GM12878 (cell line): ENCODE measurements at regions not wholly inside any gene's neighbourhood (a gene's known extent, or its start where the extent isn't known, plus 50 kb on each side); places are given as distances from the start of the nearest gene placed in this dataset.

Source experiments
- ATAC-seq: fragments of 200-7000 bp; cut with Tn5 transposase; 3 replicates; pipeline ENCODE4 v1.9.1; 2020; ENCODE audit warnings: mild to moderate bottlenecking, moderate library complexity
- BruUV-seq: library from RNA; stranded (reverse); fragments of 400-500 nt; replicated peaks from 2 replicates; lab custom pipeline; 2021; lab: Mats Ljungman, UMichigan
- CTCF ChIA-PET: fragments of 300-600 bp; sonication (Branson Sonifier 250); formaldehyde crosslinking; extraction: SDS; loops from one replicate; lab custom pipeline; 2021; ENCODE audit warnings: inconsistent platforms; lab: Yijun Ruan, JAX
- POLR2A ChIA-PET: fragments of 350-600 bp; formaldehyde crosslinking; extraction: SDS; loops from one replicate; lab custom pipeline; 2021; ENCODE audit warnings: inconsistent platforms; lab: Charles Lee
- RAD21 ChIA-PET: fragments of 300-600 bp; sonication (Branson Sonifier 250); formaldehyde crosslinking; loops from one replicate; lab custom pipeline; 2023; ENCODE audit warnings: antibody characterized with exemption; ENCODE audit not compliant: unreplicated experiment; lab: Charles Lee
- SMC1A ChIA-PET: fragments of 300-600 bp; sonication (Branson Sonifier 250); formaldehyde crosslinking; loops from one replicate; lab custom pipeline; 2023; ENCODE audit not compliant: unreplicated experiment, uncharacterized antibody; lab: Charles Lee
- DNase-seq: peaks from one replicate; pipeline ENCODE4 v3.0.0-alpha.2; 2011; ENCODE audit warnings: low read depth, low spot score
- FAIRE-seq: peaks from 3 replicates; lab custom pipeline; 2011; peaks lifted over from hg19 to GRCh38; lab: Jason Lieb, UNC
- H2AFZ ChIP-seq: 2 replicates; pipeline ENCODE4 v1.6.0; 2011; ENCODE audit warnings: low read depth, low read length, control low read depth; ENCODE audit not compliant: control insufficient read depth
- H3K27ac ChIP-seq: 2 replicates; pipeline ENCODE4 v1.5.1; 2011; ENCODE audit warnings: control low read depth; ENCODE audit not compliant: control insufficient read depth, insufficient read depth
- H3K27me3 ChIP-seq, 2 experiments: replicated peaks in 1 of 2; 2 replicates each; pipeline versions ENCODE4 v1.6.0 to v1.6.1; 2011; ENCODE audit warnings: low read length in 1 of 2; ENCODE audit not compliant: control insufficient read depth in 2 of 2, insufficient read depth in 2 of 2
- H3K36me3 ChIP-seq, 2 experiments: 2 replicates each; pipeline ENCODE4 v1.5.1; 2011; ENCODE audit warnings: low read length in 1 of 2; ENCODE audit not compliant: control insufficient read depth in 2 of 2, insufficient read depth in 2 of 2
- H3K4me1 ChIP-seq: 2 replicates; pipeline ENCODE4 v1.6.1; 2011; ENCODE audit warnings: mild to moderate bottlenecking, low read length, moderate library complexity, mixed read lengths; ENCODE audit not compliant: control insufficient read depth, insufficient read depth
- H3K4me2 ChIP-seq: 2 replicates; pipeline ENCODE4 v1.6.0; 2011; ENCODE audit warnings: control low read depth; ENCODE audit not compliant: control insufficient read depth, insufficient read depth
- H3K4me3 ChIP-seq: fragments of 200-600 bp; sonication (generic); 2 replicates; pipeline ENCODE4 v1.5.1; 2016
- H3K79me2 ChIP-seq: 2 replicates; pipeline ENCODE4 v1.6.0; 2011; ENCODE audit warnings: low read length; ENCODE audit not compliant: control insufficient read depth, insufficient read depth
- H3K9ac ChIP-seq: 2 replicates; pipeline ENCODE4 v1.8.0; 2011; ENCODE audit warnings: low read length, control low read depth, mixed read lengths; ENCODE audit not compliant: control insufficient read depth, insufficient read depth
- H3K9me3 ChIP-seq: replicated peaks from 3 replicates; pipeline ENCODE4 v1.5.1; 2011; ENCODE audit warnings: mild to moderate bottlenecking, low read length; ENCODE audit not compliant: control insufficient read depth, insufficient read depth
- H4K20me1 ChIP-seq: 2 replicates; pipeline ENCODE4 v1.6.0; 2011; ENCODE audit not compliant: control insufficient read depth, insufficient read depth
- ATF3 ChIP-seq: IDR thresholded peaks from 2 replicates; pipeline ENCODE4 v1.6.1; 2011; ENCODE audit warnings: low read depth, mild to moderate bottlenecking, low read length, moderate library complexity, borderline replicate concordance; ENCODE audit errors: extremely low read depth
- CHD2 ChIP-seq: IDR thresholded peaks from 2 replicates; pipeline ENCODE4 v1.6.1; 2011; ENCODE audit warnings: low read depth, low read length, improper control_type of control experiment, borderline replicate concordance
- E2F4 ChIP-seq: IDR thresholded peaks from 2 replicates; pipeline ENCODE4 v1.6.1; 2012; ENCODE audit warnings: low read depth, low read length, improper control_type of control experiment
- EGR1 ChIP-seq, 2 experiments: IDR thresholded peaks; 1 replicate in 1 of 2; 2 replicates in 1 of 2; pipeline ENCODE4 v1.6.1; 2011 to 2012; ENCODE audit warnings: low read depth in 2 of 2, low read length in 2 of 2, borderline replicate concordance in 1 of 2, mild to moderate bottlenecking in 1 of 2, moderate library complexity in 1 of 2
- JUND ChIP-seq: IDR thresholded peaks from 2 replicates; pipeline ENCODE4 v1.6.1; 2012; ENCODE audit warnings: low read depth, mild to moderate bottlenecking, low read length, improper control_type of control experiment, moderate library complexity
- NFIC ChIP-seq: IDR thresholded peaks from 2 replicates; pipeline ENCODE4 v1.6.1; 2012; ENCODE audit warnings: low read depth, mild to moderate bottlenecking, inconsistent platforms, low read length, moderate library complexity
- RAD51 ChIP-seq: fragments of 450-650 bp; IDR thresholded peaks from 2 replicates; pipeline ENCODE4 v1.6.1; 2016; ENCODE audit warnings: moderate library complexity, mild to moderate bottlenecking, inconsistent platforms
- SMARCA5 ChIP-seq: fragments of 450-650 bp; IDR thresholded peaks from 2 replicates; pipeline ENCODE4 v1.6.1; 2017; ENCODE audit warnings: mild to moderate bottlenecking
- SRF ChIP-seq, 2 experiments: IDR thresholded peaks; 2 replicates each; pipeline ENCODE4 v1.6.1; 2011; ENCODE audit warnings: low read depth in 2 of 2, low read length in 2 of 2, mild to moderate bottlenecking in 1 of 2, moderate library complexity in 1 of 2
- YBX1 ChIP-seq: fragments of 450-650 bp; IDR thresholded peaks from 2 replicates; pipeline ENCODE4 v1.6.1; 2016; ENCODE audit warnings: antibody characterized with exemption
- ZNF687 ChIP-seq: fragments of 450-650 bp; IDR thresholded peaks from 2 replicates; pipeline ENCODE4 v1.6.1; 2017; ENCODE audit warnings: mild to moderate bottlenecking, moderate library complexity
- WGBS: methylation state at CpG from one replicate; pipeline ENCODE4 v1.1.6; 2016; ENCODE audit warnings: low lambda C conversion rate; ENCODE audit not compliant: insufficient replicate concordance, insufficient coverage; ENCODE audit errors: missing lambda C conversion rate; 5-methylcytosine and 5-hydroxymethylcytosine counted together
- in situ Hi-C: fragments of 300-500 bp; cut with MboI; formaldehyde crosslinking; loops from 9 replicates; pipeline ENCODE4 v1.14.3; 2018; ENCODE audit warnings: mixed read lengths
- intact Hi-C: fragments of 100-400 bp; cut with micrococcal nuclease; formaldehyde crosslinking; loops from one replicate; pipeline ENCODE4 v1.14.2; 2022; ENCODE audit not compliant: unreplicated experiment

GRCh38 chr2:160583813-160584537 lies 90.4 kb upstream of the RBMS1 start:
- WGBS: 22% methylated on average over 8 of the region's 8 CpGs
- Histone ChIP-seq H3K4me1 (no peaks in the 10 kb centered on the region), H3K27ac (no peak overlapping the region), H3K79me2 (no peaks in the 10 kb centered on the region), H3K9ac (no peak overlapping the region), H3K27me3 (no peaks in the 10 kb centered on the region), H3K36me3 (no peaks in the 10 kb centered on the region), H2AFZ (no peak overlapping the region), H3K9me3 (no peaks in the 10 kb centered on the region), H3K4me2 (no peak overlapping the region), H3K4me3 (no peak overlapping the region), H4K20me1 (no peaks in the 10 kb centered on the region)
- FAIRE-seq (no peak), DNase-seq (no peak), ATAC-seq (no peak)
- ChIA-PET CTCF (no interaction called here), RAD21 (no interaction called here), SMC1A (no interaction called here), POLR2A (interaction anchor here (0.6 kb wide), 1 partner anchor 346 kb away, joined by 3 read pairs; no protein-coding TSS in a partner anchor)
- intact Hi-C loops (no loop called here), in situ Hi-C loops (no loop called here)
- TF ChIP-seq YBX1 (no peak), SRF (IDR thresholded peaks at IDR 0.05; ENCODE audit: low read depth in 2 of 2, low read length in 2 of 2) (no peak), ATF3 (no peak), ZNF687 (no peak), E2F4 (no peak), EGR1 (IDR thresholded peaks at IDR 0.05; ENCODE audit: borderline replicate concordance in 1 of 2, low read depth in 2 of 2, low read length in 2 of 2) (no peak), SMARCA5 (no peak), CHD2 (no peak), NFIC (no peak), RAD51 (no peak), JUND (no peak)
- BruUV-seq: no TSS peak
